A172 (cell line): ENCODE measurements at regions not wholly inside any gene's neighbourhood (a gene's known extent, or its start where the extent isn't known, plus 50 kb on each side); places are given as distances from the start of the nearest gene placed in this dataset.
A peak's percentile ranks its signal among the peaks of the same experiment; 100 is the strongest.
"Not testable (repeated sequence)": the region's sequence is repeated elsewhere in the genome, so short reads cannot be mapped to it uniquely, and the experiment has no call there.

Source experiments
- DNase-seq: peaks from one replicate; pipeline ENCODE4 v3.0.0-alpha.2; 2015; ENCODE audit warnings: low spot score

- peak; percentile 50 for DNase-seq
Observed at GRCh38 chrX:856566-857290, 226.1 kb downstream of the SHOX start.

GRCh38 chrX:853304-853703 lies 222.7 kb downstream of the SHOX start:
- DNase-seq: no peak

- DNase-seq: peak; percentile 50
Observed at GRCh38 chrX:850471-850916, 219.9 kb downstream of the SHOX start.

GRCh38 chrX:848386-848785 lies 217.8 kb downstream of the SHOX start:
- no peak for DNase-seq

GRCh38 chrX:843306-843705 lies 212.7 kb downstream of the SHOX start:
- no peak for DNase-seq

GRCh38 chrX:840556-840955 lies 210.0 kb downstream of the SHOX start:
- DNase-seq: no peak

GRCh38 chrX:838666-839065 lies 208.1 kb downstream of the SHOX start:
- DNase-seq: not testable (repeated sequence)

- not testable (repeated sequence) for DNase-seq
Observed at GRCh38 chrX:835857-836256, 205.3 kb downstream of the SHOX start.

GRCh38 chrX:830532-830931 lies 199.9 kb downstream of the SHOX start:
- no peak for DNase-seq

- DNase-seq: no peak
Observed at GRCh38 chrX:829145-829544, 198.6 kb downstream of the SHOX start.

GRCh38 chrX:828411-828959 lies 197.9 kb downstream of the SHOX start:
- peak; percentile 52 for DNase-seq

- peak; percentile 31 for DNase-seq
Observed at GRCh38 chrX:826448-826847, 195.9 kb downstream of the SHOX start.

- DNase-seq: peak; percentile 60
Observed at GRCh38 chrX:825991-826390, 195.4 kb downstream of the SHOX start.

GRCh38 chrX:823073-823472 lies 192.5 kb downstream of the SHOX start:
- not testable (repeated sequence) for DNase-seq

GRCh38 chrX:821327-822107 lies 190.9 kb downstream of the SHOX start:
- no peak for DNase-seq

- DNase-seq: no peak
Observed at GRCh38 chrX:819684-820083, 189.1 kb downstream of the SHOX start.

- DNase-seq: no peak
Observed at GRCh38 chrX:817759-818300, 187.2 kb downstream of the SHOX start.

- not testable (repeated sequence) for DNase-seq
Observed at GRCh38 chrX:817147-817546, 186.6 kb downstream of the SHOX start.

- no peak for DNase-seq
Observed at GRCh38 chrX:816411-816810, 185.8 kb downstream of the SHOX start.

GRCh38 chrX:810186-810585 lies 179.6 kb downstream of the SHOX start:
- no peak for DNase-seq

GRCh38 chrX:809081-809480 lies 178.5 kb downstream of the SHOX start:
- DNase-seq: no peak

GRCh38 chrX:806586-806985 lies 176.0 kb downstream of the SHOX start:
- DNase-seq: no peak

- no peak for DNase-seq
Observed at GRCh38 chrX:805988-806387, 175.4 kb downstream of the SHOX start.
